ENCODE measurements at regions not wholly inside any gene's neighbourhood (a gene's known extent, or its start where the extent isn't known, plus 50 kb on each side); places are given as distances from the start of the nearest gene placed in this dataset.

DNA sequence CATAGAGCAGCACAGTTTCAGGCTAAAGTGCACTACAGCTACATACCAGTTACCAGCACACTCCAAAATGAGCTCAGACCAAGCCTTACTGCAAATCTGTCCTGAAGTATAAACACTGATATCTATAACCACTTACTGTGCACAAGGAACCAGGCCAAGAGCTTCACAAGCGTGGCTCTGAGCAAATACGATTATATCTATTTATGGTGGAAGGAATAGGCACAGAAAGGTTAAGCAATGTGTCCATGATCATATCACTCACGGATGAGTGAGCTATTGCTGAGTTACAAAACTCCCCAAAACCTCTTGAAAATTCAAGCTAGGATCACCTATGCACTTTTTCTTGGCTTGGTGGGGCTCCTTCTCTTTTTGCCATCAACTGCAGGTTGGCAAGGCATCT is 84.9 kb downstream of the GPAM start:
- TF ChIP-seq RAD21 (IDR thresholded peaks at IDR 0.05; ENCODE audit: low read length): no peak
- TF ChIP-seq, protein P1, sequence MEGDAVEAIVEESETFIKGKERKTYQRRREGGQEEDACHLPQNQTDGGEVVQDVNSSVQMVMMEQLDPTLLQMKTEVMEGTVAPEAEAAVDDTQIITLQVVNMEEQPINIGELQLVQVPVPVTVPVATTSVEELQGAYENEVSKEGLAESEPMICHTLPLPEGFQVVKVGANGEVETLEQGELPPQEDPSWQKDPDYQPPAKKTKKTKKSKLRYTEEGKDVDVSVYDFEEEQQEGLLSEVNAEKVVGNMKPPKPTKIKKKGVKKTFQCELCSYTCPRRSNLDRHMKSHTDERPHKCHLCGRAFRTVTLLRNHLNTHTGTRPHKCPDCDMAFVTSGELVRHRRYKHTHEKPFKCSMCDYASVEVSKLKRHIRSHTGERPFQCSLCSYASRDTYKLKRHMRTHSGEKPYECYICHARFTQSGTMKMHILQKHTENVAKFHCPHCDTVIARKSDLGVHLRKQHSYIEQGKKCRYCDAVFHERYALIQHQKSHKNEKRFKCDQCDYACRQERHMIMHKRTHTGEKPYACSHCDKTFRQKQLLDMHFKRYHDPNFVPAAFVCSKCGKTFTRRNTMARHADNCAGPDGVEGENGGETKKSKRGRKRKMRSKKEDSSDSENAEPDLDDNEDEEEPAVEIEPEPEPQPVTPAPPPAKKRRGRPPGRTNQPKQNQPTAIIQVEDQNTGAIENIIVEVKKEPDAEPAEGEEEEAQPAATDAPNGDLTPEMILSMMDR (conservative IDR thresholded peaks at IDR 0.05; ENCODE audit: low read depth, low read length): no peak
- TF ChIP-seq SMC3 (IDR thresholded peaks at IDR 0.05; ENCODE audit: low read depth, low read length): no peak
- no peak for TF ChIP-seq POLR2A (IDR thresholded peaks at IDR 0.05; ENCODE audit: low read depth, low read length)
